GM12875 (cell line): ENCODE measurements at regions not wholly inside any gene's neighbourhood (a gene's known extent, or its start where the extent isn't known, plus 50 kb on each side); places are given as distances from the start of the nearest gene placed in this dataset.

Source experiments
- H3K4me3 ChIP-seq: one replicate; pipeline ENCODE4 v1.5.1; 2011; ENCODE audit warnings: low read depth, low read length, control low read depth
- TF ChIP-seq, protein P1 (sequence below): IDR thresholded peaks from 2 replicates; pipeline ENCODE4 v1.5.1; 2011; ENCODE audit warnings: low read depth, mild to moderate bottlenecking, control low read depth, inconsistent platforms, low read length, moderate library complexity, borderline replicate concordance; ENCODE audit not compliant: insufficient read depth

DNA sequence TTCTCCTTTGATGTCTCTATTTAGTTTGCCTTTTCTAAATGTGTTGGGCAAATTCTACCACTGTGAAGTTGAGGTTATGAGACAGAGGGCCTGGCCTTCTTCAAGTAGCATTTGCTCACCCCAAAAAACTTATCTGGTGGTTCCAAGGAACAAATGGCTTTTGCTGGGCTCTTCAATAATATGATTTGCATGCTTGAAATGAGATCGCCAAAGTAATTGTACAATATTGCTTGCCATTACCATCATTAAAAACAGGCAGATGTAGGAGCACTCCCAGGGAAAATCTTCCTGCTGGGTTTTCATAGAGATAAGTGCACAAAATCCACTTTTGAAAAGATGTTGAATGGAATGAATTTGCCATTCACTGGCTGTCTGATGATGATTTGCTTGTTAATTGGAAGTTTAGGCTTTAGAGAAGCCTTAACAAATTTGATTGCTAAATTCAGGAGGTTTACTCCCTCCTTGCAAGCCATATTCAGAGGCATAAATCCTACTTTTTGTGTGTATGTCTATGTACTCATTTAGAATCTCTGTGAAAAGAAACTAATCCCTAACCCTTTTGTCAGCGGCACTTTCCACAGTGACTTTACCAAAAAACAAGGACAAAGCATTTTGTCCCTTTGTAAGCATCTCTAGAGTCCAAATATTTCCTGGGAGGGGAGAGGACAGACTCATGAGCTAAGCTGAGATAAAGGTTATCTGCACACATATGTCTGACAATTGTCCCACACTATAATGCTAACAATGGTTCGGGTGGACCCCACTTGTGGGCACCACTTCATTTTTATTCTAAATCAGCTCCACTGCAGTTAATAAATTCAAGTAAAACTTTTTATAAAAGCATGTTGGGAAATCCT lies 240.8 kb upstream of the PIK3C3 start:
- H3K4me3 ChIP-seq: no peak overlapping the region
- TF ChIP-seq, protein P1, sequence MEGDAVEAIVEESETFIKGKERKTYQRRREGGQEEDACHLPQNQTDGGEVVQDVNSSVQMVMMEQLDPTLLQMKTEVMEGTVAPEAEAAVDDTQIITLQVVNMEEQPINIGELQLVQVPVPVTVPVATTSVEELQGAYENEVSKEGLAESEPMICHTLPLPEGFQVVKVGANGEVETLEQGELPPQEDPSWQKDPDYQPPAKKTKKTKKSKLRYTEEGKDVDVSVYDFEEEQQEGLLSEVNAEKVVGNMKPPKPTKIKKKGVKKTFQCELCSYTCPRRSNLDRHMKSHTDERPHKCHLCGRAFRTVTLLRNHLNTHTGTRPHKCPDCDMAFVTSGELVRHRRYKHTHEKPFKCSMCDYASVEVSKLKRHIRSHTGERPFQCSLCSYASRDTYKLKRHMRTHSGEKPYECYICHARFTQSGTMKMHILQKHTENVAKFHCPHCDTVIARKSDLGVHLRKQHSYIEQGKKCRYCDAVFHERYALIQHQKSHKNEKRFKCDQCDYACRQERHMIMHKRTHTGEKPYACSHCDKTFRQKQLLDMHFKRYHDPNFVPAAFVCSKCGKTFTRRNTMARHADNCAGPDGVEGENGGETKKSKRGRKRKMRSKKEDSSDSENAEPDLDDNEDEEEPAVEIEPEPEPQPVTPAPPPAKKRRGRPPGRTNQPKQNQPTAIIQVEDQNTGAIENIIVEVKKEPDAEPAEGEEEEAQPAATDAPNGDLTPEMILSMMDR: no peak

DNA sequence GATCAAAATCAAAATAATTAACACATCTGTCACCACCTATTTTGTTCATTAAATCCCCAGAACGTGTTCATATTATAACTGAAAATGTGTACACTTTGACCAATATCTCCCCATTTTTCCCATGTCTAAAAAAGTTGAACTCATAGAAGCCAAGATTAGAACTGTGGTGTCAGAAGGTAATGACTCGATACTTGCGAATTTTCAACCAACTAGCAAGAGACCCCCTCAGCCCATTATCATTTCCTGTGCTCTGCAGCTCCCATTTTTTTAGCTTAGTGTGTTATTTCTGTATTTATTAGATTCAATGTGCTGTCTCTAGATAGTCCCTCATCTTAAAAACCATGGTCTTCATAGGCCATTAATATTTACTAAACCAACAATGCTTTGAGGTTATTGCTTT lies 248.7 kb upstream of the PIK3C3 start:
- TF ChIP-seq, protein P1: no peak

DNA sequence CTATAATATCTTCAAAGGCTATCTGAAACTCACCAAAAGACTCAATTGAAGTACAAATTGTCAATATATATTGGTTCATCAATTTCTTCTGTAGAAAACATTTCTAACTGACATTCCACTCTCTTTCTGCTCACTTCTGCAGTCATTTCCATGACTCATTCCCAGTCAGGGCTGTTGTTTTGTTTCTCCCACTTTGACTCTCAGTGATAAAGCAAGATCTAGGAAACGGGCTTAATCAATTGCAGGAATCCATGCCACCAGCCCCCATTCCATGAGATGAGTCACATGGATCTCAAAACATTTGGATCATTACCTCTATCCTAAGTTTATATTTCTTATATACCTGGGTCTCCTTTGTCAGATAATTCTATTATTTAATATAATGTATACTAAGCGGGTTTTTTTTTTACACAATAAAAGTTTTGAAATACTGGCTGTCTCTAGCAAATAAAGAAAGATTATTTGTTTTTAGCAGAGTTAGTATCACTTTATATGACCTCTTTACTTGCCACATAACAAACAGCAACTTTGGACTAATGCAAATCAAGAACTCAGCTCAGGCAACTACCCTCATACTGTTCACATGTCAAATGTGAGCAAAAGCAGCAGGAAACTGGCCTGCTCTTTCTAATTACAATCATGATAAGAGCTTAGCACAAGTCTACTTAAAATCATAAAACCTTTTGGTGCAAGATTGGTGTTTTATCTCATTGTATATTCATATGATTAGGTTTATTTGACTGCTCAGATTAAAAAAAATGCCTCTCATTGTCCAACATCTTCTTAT lies 251.1 kb upstream of the PIK3C3 start:
- TF ChIP-seq, protein P1: no peak
- H3K4me3 ChIP-seq: no peak overlapping the region

More for the DNA sequence above, 248.7 kb upstream of the PIK3C3 start:
- H3K4me3 ChIP-seq: no peak overlapping the region

DNA sequence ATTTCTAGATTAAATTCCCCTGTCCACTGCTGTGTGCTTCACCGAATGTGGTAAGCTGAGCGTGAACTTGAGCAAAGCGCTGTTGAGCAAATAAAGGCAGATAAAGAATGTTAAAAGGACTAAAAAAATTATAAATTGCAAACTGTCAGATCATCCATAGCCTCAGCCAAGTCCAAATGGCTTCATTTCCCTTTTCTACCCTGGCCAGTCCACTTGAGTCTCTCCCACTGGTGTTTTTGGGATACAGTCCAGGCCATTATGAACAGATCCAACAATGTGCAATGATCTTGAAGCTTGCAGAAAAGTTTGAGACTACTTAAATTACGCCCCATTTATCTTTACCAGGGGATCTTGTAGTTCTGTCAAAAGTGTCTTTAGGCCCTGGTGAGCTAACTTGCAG lies 254.6 kb upstream of the PIK3C3 start:
- H3K4me3 ChIP-seq: no peak overlapping the region
- TF ChIP-seq, protein P1: no peak

DNA sequence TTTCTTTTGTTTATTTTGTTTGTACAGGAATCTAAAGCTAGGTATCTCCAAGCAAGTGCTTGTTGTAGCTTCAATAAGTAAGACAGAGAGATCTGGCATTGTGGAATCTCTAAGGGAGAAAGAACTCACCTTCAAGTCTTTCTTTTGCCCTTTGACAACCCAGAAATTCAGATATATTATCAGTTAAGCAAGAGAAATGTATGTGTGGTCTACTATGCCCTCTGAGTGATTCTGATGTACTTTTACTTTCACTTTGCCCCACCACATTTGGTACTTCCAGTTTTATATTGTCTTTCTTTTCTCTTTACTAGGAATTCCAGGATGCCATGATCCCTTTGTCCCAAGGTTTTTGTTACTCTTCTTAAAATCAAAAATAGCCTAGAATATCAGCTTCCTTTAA lies 259.6 kb upstream of the PIK3C3 start:
- H3K4me3 ChIP-seq: no peak overlapping the region
- TF ChIP-seq, protein P1: no peak

DNA sequence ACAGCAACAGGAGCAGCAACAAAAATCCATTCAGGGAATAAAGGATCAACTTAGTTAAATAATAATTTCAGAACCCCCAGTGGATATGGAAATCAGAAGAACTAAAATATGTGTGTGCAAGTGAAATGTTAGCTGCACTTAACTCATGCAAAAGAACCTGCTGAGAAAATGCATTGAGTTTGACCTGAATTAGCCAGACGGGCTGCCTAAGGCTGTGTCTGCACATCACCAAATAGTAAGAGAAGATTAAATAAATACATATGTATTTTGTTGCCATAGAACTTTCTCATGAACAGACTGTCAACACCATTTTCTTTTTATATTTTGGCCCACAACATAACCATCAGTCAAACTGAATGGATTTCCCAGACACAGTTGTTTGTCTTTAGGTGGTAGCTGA lies 262.0 kb upstream of the PIK3C3 start:
- TF ChIP-seq, protein P1: no peak
- H3K4me3 ChIP-seq: no peak overlapping the region
